Smooth muscle cell (in vitro differentiated cells): ENCODE measurements at regions not wholly inside any gene's neighbourhood (a gene's known extent, or its start where the extent isn't known, plus 50 kb on each side); places are given as distances from the start of the nearest gene placed in this dataset.

Experiments
- DNase-seq: peaks from one replicate; lab custom pipeline; 2025; ENCODE audit not compliant: unreplicated experiment; lab: John Stamatoyannopoulos, UW
- H2AFZ ChIP-seq: fragments of 200-600 bp; sonication (generic); 2 replicates; pipeline ENCODE4 v1.6.0; 2016; ENCODE audit warnings: antibody characterized with exemption, low read depth, mild to moderate bottlenecking
- H3F3A ChIP-seq: fragments of 200-600 bp; sonication (generic); 2 replicates; pipeline ENCODE4 v1.6.0; 2017; ENCODE audit warnings: antibody characterized with exemption, low read depth
- H3K27ac ChIP-seq: fragments of 200-600 bp; sonication (generic); 2 replicates; pipeline ENCODE4 v1.5.1; 2016; ENCODE audit warnings: low read depth, mild to moderate bottlenecking
- H3K27me3 ChIP-seq: fragments of 200-600 bp; sonication (generic); 2 replicates; pipeline ENCODE4 v1.6.1; 2016; ENCODE audit warnings: low read depth, mild to moderate bottlenecking
- H3K36me3 ChIP-seq: fragments of 200-600 bp; sonication (generic); 2 replicates; pipeline ENCODE4 v1.5.1; 2016; ENCODE audit warnings: low read depth
- H3K4me1 ChIP-seq: fragments of 200-600 bp; sonication (generic); 2 replicates; pipeline ENCODE4 v1.5.1; 2016; ENCODE audit warnings: low read depth
- H3K4me2 ChIP-seq: fragments of 200-600 bp; sonication (generic); 2 replicates; pipeline ENCODE4 v1.6.0; 2016; ENCODE audit warnings: mild to moderate bottlenecking
- H3K4me3 ChIP-seq: fragments of 200-600 bp; sonication (generic); 2 replicates; pipeline ENCODE4 v1.5.1; 2016; ENCODE audit warnings: mild to moderate bottlenecking
- H3K79me2 ChIP-seq: fragments of 200-600 bp; sonication (generic); 2 replicates; pipeline ENCODE4 v1.6.0; 2016; ENCODE audit warnings: low read depth, mild to moderate bottlenecking
- H3K9ac ChIP-seq: fragments of 200-600 bp; sonication (generic); 2 replicates; pipeline ENCODE4 v1.6.0; 2016; ENCODE audit warnings: low read depth
- H3K9me3 ChIP-seq: fragments of 200-600 bp; sonication (generic); replicated peaks from 2 replicates; pipeline ENCODE4 v1.5.1; 2016; ENCODE audit warnings: low read depth
- H4K20me1 ChIP-seq: fragments of 200-600 bp; sonication (generic); 2 replicates; pipeline ENCODE4 v1.6.0; 2016; ENCODE audit warnings: low read depth
- WGBS: methylation state at CpG from one replicate; pipeline ENCODE4 v1.1.7; 2016; ENCODE audit warnings: low lambda C conversion rate; 5-methylcytosine and 5-hydroxymethylcytosine counted together
- TF ChIP-seq, protein P1 (sequence below): fragments of 200-600 bp; sonication (generic); IDR thresholded peaks from 2 replicates; pipeline ENCODE4 v1.5.1; 2017; ENCODE audit warnings: borderline replicate concordance, mild to moderate bottlenecking, antibody characterized with exemption; ENCODE audit not compliant: insufficient read depth, poor library complexity, severe bottlenecking

- no peak overlapping the region for H3K4me3 ChIP-seq
- peaks cover 7% of the 10 kb centered on the region for H3K4me1 ChIP-seq
- no peak for DNase-seq
- no peaks in the 10 kb centered on the region for H3K27me3 ChIP-seq
- no peaks in the 10 kb centered on the region for H3K9me3 ChIP-seq
- TF ChIP-seq, protein P1, sequence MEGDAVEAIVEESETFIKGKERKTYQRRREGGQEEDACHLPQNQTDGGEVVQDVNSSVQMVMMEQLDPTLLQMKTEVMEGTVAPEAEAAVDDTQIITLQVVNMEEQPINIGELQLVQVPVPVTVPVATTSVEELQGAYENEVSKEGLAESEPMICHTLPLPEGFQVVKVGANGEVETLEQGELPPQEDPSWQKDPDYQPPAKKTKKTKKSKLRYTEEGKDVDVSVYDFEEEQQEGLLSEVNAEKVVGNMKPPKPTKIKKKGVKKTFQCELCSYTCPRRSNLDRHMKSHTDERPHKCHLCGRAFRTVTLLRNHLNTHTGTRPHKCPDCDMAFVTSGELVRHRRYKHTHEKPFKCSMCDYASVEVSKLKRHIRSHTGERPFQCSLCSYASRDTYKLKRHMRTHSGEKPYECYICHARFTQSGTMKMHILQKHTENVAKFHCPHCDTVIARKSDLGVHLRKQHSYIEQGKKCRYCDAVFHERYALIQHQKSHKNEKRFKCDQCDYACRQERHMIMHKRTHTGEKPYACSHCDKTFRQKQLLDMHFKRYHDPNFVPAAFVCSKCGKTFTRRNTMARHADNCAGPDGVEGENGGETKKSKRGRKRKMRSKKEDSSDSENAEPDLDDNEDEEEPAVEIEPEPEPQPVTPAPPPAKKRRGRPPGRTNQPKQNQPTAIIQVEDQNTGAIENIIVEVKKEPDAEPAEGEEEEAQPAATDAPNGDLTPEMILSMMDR: no peak
- H3K4me2 ChIP-seq: peak overlapping the region; percentile 8
- H3F3A ChIP-seq: no peaks in the 10 kb centered on the region
- H2AFZ ChIP-seq: no peak overlapping the region
- no peaks in the 10 kb centered on the region for H4K20me1 ChIP-seq
- no peaks in the 10 kb centered on the region for H3K36me3 ChIP-seq
- no peaks in the 10 kb centered on the region for H3K79me2 ChIP-seq
- H3K27ac ChIP-seq: no peak overlapping the region
- H3K9ac ChIP-seq: no peak overlapping the region
These were observed 366.1 kb upstream of the TMPO start for GRCh38 chr12:98149270-98149669.

DNA sequence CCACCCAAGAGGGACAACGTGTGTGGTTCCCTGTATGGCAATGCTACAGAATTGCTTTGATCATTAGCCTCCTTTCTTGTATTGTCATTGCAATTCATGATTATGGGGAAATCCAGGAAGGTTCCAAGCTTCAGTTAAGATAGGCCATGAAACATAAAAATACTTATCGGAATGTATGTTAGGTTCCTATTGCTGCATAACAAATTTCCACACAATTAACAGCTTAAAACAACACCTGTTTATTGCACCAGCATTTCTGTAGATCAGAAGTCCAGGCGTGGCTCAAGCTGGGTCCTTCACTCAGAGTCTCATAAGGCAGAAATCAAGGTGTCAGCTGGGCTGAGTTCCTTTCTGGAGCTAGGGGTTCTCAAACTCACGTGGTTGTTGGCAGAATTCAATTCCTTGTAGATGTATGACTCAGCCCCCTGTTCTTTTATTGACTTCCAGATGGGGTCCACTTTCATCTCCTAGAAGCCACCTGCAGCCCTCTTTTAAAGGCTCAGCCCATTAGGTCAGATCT, 365.6 kb upstream of the TMPO start:
- Histone ChIP-seq H3K27ac (no peak overlapping the region), H2AFZ (no peak overlapping the region), H3K9ac (no peak overlapping the region), H3K36me3 (no peaks in the 10 kb centered on the region), H3K27me3 (no peaks in the 10 kb centered on the region), H3K79me2 (no peaks in the 10 kb centered on the region), H3K4me3 (no peak overlapping the region), H3K4me1 (peaks cover 12% of the 10 kb centered on the region), H3K4me2 (peak overlapping the region; percentile 8), H3F3A (no peaks in the 10 kb centered on the region), H3K9me3 (no peaks in the 10 kb centered on the region), H4K20me1 (no peaks in the 10 kb centered on the region)
- WGBS: 84% methylated on average over 4 of the region's 4 CpGs
- TF ChIP-seq, protein P1: no peak
- no peak for DNase-seq

- Histone ChIP-seq H3K27me3 (no peaks in the 10 kb centered on the region), H3K9ac (no peak overlapping the region), H3K9me3 (no peaks in the 10 kb centered on the region), H3K4me1 (peaks cover 16% of the 10 kb centered on the region), H3K36me3 (no peaks in the 10 kb centered on the region), H3K27ac (no peak overlapping the region), H3K4me2 (no peak overlapping the region), H3K79me2 (no peaks in the 10 kb centered on the region), H2AFZ (no peak overlapping the region), H3F3A (no peaks in the 10 kb centered on the region), H4K20me1 (no peaks in the 10 kb centered on the region), H3K4me3 (no peak overlapping the region)
- 78% methylated on average over 4 of the region's 4 CpGs for WGBS
- TF ChIP-seq, protein P1: no peak
- no peak for DNase-seq
These were observed 364.2 kb upstream of the TMPO start for GRCh38 chr12:98151105-98151590.

DNA sequence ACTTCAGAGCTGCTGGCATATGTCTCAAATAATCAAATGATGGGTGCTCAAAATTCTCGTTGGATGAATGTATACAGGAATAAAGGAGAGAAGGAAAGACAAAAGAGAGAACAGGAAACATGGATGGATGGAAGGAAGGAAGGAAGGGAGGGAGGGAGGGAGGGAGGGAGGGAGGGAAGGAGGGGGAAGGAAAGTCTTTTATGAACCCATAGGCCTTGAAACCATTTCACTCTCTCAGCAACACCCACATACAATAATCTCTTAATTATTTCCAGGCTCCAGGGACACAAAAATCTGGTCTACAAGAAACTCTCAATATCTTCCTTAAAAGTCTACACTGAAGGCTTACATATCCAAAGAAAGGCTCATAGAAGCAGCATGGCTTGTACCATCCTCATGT, 363.4 kb upstream of the TMPO start:
- TF ChIP-seq, protein P1: no peak

More for the DNA sequence above, 363.4 kb upstream of the TMPO start:
- no peak for DNase-seq
- Histone ChIP-seq H3K36me3 (no peaks in the 10 kb centered on the region), H3F3A (no peaks in the 10 kb centered on the region), H3K27ac (no peak overlapping the region), H2AFZ (no peak overlapping the region), H3K9me3 (no peaks in the 10 kb centered on the region), H3K4me3 (no peak overlapping the region), H3K27me3 (no peaks in the 10 kb centered on the region), H3K4me2 (no peak overlapping the region), H3K79me2 (no peaks in the 10 kb centered on the region), H3K9ac (no peak overlapping the region), H4K20me1 (no peaks in the 10 kb centered on the region), H3K4me1 (peaks cover 18% of the 10 kb centered on the region)
- WGBS: 75% methylated on average over 1 of the region's 1 CpG
